Activated effector memory CD4-positive, alpha-beta T cell treated with anti-CD3 and anti-CD28 coated beads, Interleukin-2, amount 50 U/mL, for 16 hours (primary cell): ENCODE measurements at regions not wholly inside any gene's neighbourhood (a gene's known extent, or its start where the extent isn't known, plus 50 kb on each side); places are given as distances from the start of the nearest gene placed in this dataset.

Experiments
- DNase-seq: peaks from one replicate; pipeline ENCODE4 v3.0.0-alpha.2; 2020

DNA sequence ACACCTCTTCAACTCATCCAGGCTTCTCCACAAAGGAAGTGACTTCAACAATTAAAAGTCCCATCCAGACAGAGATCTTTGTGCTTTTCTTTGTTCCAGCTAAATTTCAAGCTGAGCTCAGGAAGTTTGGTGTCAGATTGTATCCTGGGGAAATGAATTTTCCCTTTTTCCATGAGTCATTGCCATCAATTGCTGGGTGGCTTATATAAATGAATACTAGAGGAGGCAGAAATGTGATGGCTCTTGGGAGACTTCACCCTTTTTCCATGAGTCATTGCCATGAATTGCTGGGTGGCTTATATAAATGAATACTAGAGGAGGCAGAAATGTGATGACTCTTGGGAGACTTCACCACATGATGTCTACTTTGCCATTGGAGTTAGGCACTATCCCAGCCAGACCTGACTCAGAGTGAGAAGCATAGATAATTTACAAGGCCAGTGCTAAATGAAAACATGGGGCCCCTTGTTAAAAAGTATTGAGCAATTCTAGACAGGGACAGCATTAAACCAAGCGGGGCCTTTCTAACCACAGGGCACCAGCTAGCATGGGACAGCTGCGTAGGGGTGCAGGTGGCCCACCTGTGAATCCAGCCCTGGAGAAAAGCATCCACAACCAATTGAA is 339.2 kb upstream of the PODXL start:
- no peak for DNase-seq

GRCh38 chr7:131893631-131894340 is 337.4 kb upstream of the PODXL start:
- DNase-seq: no peak

DNA sequence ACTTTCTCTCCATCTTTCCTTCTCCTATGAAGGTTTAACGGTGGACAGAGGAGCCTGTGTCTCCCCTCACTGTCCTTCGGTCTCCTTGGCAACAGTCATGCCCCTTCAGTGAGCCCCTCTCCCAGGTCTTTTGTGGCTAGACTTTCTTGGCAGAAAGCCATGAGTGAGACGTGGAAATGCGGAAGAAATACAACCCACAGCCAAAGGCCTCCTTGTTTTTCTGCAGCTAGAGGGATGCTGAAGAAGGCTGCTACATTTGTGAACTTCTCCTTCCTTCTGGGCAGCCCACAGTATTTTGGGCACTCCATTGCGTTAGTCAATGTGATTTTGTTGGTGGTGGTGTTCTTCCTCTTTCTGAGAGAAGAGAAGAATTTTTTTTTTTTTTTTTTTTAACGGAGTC is 333.7 kb upstream of the PODXL start:
- DNase-seq: no peak

GRCh38 chr7:131889572-131890150 is 333.2 kb upstream of the PODXL start:
- no peak for DNase-seq

DNA sequence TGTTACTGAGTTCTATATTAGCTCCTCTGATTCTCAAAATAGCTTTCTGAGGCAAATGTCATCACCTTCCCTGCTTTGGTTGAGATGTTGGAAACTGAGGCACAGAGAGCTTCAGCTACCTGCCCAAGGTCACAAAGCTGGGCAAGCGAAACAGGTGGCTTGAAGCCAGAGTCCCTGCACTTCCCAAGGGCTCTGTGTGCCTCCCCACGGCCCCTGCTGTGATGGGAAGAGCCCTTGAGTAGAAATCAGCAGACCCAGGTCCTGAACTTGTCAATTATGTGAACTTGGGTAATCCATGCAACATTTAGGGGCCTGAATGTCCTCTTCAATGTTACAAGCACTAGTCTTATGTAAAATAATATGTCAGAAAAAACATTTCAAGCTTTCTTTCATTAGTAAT is 327.3 kb upstream of the PODXL start:
- DNase-seq: no peak

- DNase-seq: no peak
Measured at GRCh38 chr7:131883196-131883595, 326.8 kb upstream of the PODXL start.

GRCh38 chr7:131882321-131882720 is 325.9 kb upstream of the PODXL start:
- DNase-seq: no peak

GRCh38 chr7:131880078-131880477 is 323.6 kb upstream of the PODXL start:
- DNase-seq: no peak

DNA sequence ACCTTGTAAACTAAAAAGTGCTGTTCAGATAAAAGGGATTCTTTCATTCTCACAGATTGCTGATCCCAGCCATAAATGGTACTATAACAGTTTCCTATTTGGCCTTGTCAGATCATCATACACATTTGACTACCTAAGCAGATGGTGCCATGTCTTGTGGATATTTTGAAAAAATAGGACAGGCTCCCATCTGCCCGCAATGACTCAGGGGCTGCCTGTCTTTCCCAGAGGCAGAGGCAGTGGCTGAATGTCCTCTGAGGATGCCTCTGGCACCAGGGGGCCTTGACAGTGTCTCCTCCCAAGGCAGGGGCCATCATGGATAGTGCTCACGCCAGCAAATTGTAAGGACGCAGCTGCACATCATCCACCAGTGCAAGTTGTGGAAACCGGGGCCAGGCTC is 323.0 kb upstream of the PODXL start:
- no peak for DNase-seq

GRCh38 chr7:131878777-131879176 is 322.3 kb upstream of the PODXL start:
- no peak for DNase-seq

GRCh38 chr7:131873581-131873980 is 317.2 kb upstream of the PODXL start:
- DNase-seq: no peak

DNA sequence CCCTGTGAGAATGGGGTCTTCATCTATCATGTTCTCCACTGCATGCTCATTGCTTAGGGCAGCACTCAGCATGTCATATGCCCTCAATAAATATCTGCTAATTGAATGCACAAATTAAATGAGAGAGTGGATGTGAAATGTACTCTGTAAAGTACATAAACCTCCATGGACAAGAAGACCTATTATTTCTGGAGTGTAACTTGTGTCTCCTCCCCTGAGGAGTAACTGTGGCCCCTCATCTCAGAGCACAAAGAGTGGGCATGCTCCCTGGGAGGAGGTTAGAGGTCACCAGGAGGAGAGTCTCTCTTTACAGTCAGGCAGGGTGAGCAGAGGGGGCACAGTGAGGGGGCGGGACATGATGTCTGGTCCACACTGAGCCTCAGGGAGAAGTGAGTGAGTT is 313.6 kb upstream of the PODXL start:
- DNase-seq: no peak

DNA sequence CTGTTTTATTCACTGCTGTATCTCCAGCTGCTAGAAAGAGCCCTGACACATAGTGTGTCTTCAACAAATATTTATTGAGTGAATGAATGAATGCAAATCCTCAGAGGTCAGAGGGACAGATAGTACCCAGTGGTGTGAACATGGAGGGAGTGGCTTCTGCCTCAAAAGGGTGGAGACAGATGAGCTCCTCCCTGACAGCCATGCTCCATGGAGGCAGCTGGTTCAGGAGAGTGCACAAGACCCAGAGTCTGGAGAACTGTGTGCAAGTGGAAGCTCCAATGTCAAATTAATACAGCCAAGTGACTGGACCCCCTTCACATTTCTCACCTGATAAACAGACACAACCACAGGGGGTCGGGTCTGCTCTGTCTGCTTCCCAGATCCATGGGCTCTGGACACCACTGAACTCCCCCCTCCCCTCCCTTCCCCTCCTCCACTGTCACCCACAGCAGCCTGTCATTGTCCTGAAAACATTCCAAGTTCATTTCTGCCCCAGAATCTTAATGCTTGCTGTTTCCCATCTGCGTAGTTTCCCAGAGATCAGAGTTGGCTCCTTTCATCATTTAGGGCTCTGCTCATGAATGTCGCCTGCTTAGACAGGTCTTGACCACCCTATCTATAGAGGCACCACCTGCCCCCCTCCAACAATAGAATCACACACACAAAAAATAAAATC is 312.9 kb upstream of the PODXL start:
- no peak for DNase-seq

DNA sequence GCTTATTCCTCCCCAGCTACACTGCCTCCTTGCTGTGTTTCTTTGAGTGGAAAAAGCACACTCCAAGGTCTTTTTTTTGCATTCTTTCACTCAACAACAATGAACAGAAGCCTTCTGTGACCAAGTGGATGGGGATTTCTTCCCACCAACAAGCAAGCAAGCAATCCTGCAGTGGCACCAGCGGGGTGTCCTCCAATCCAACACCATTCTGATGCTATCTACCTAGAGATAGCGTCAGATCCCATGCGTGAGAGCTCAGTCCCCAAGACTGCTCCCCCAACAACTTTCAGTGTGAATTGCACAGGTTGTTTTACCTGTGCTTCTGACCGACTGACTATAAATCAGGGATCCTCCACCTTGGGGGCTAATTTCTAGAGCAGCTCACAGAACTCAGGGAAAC is 311.0 kb upstream of the PODXL start:
- DNase-seq: no peak

- no peak for DNase-seq
Measured at GRCh38 chr7:131865911-131866310, 309.5 kb upstream of the PODXL start.

DNA sequence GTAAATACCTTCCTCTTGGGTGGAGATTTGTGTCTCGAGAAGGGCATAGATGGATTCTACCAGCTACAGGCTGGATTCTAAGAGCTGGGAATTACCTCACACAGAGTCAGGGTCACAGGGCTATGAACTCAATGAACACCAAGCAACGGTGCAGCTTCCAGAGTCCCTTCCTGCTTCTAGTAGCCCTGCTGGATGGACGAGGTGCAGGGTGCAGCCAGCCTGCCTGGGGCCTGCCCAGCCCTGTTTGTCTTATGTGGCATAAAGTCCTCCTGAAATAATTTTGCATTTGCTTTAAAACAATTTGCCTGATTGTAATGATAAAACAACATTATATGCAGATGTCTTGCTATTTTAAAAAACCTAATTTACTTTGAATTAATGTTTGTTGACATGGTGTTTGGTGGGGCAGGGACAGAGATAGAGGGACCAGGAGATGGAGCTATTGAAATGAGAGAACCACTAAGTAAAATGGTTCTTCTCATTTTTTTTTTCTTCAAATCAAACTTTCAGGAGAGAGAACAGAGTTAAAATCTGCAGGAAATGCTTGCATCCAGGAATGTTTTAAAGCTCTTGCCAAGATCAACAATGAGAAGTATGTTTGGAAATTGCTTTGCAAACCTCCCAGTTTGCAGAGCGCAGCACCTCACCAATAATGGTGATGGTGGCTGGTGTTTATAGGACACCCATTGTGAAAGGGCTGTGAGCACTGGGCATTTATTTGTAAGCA is 305.4 kb upstream of the PODXL start:
- DNase-seq: no peak

DNA sequence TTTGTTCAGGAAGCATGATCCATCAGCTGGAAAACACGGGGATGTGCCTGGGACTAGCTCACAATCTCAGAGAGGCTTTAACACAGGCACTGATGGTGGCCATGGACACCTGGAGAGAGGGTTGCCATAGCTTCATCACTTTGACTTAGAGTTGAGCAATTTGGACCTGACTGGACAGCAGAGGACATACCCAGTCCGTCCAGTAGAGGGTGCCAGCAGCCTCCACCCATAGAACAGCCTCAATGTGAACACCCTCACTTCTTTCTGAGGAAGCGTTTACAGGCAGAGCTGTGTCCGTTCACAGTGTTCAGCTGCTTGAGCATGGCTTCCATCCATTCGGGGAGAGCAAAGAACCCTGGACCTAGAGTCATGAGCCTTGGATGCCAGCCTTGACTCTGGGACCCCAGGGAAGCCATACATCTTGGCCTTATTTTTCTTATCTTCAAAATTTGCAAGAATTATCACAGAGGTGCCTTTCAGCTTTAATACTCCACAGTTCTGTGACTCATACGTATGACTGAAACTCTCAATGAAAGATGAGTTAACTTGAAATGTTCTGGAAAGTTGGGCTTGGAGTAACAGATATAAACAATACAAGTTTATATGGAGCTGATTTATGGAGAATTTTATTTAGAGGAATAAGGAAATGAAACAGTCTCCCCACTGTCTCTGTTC is 302.9 kb upstream of the PODXL start:
- peak; percentile 71 for DNase-seq

DNA sequence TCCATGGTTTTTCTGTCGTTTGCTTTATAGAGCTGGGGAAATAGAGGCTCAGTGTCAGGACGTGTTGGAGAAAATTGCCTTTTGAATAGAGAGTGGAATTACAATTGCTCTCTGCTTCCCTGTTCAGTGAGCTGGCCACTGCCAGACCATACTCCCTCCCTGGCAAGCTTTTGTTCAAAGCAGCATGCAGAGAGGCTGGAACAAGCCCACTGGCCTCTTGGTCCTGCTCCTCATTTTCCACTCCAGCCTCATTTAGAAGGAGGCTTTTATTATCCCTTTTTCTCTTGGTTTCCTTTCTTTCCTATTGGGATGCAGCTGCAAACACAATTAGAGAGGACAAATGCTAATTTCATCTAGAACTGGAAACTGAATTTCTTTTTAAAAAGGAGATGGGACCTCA is 302.2 kb upstream of the PODXL start:
- DNase-seq: no peak

DNA sequence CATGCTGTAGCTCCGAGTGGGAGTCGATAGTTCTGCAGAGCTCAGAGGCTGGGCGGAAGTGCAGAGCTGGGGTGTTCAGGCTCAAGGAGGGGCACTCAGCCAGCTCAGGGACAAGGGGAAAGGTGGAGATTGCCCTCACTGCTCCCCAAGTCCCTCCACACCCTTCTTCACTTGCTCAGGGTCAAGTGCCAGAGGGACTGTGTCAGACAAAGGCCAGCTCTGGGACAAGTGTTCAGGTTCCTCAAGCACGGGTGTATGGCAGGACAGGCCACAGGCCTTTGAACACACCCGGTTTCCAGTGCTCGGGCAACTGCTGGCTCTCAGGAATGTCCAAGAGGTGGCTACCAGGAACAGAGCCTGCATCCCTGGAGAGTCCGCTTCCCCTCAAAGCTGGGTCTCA is 293.0 kb upstream of the PODXL start:
- DNase-seq: no peak

- no peak for DNase-seq
Measured at GRCh38 chr7:131848033-131848432, 291.6 kb upstream of the PODXL start.

DNA sequence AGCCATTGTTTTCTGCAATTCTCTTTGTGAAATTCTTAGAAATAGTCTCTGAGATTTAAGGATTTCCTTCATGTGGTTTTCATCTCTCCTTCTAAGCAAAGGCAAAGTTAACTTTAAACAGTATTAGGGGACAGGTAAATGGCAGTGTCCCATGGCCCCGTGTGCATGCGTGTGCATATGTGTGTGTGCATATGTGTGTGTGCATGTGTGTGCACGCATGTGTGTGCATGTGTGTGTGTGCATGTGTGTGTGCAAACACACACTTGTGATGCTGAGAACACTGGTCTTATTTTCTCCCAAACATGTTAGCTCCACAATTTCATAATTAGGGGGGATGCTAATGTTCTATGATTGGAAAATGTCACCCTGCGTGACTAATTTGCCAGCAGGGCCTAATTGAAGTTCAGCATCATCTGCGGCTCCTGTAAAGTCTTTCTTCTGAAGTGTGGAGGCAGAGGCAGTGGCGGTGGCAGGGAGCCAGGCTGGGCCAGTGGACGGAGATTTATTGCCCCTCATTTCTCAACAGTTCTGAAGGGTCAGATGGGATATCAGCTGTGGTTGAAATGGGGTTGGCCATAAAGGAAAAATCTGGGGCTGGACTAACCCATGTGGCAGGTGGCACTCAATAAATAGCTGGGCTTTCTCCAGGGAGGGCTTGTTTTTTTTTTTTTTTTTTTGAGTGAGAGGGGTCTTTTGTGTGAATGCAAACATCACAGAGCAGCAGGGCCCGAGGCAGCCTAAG is 289.3 kb upstream of the PODXL start:
- no peak for DNase-seq

DNA sequence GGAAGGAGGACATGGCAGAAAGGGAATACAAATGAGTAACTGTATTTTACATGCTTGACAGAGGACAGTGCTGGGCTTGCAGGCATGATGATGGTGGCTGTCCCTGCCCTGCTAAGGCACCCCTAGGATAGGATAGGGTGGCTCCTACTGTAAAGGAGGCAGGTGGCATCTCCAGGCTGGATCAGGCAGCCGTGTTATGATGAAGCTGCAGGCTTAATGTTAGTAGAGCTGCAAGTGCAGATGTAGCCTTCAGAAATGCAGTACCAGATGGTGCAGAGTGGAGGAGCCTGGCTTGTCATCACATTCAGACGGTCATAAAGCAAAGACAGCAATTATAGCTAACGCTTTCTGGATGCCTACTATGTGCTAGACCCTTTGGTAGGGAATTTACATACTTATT is 287.9 kb upstream of the PODXL start:
- DNase-seq: no peak
